Dermis microvascular lymphatic vessel endothelial cell (primary cell): ENCODE measurements at regions not wholly inside any gene's neighbourhood (a gene's known extent, or its start where the extent isn't known, plus 50 kb on each side); places are given as distances from the start of the nearest gene placed in this dataset.

Experiments
- DNase-seq, 2 donors: peaks; one replicate each; pipeline versions ENCODE4 v3.0.0 to v3.0.0-alpha.2; 2010; ENCODE audit warnings: low read depth in 2 of 2

DNA sequence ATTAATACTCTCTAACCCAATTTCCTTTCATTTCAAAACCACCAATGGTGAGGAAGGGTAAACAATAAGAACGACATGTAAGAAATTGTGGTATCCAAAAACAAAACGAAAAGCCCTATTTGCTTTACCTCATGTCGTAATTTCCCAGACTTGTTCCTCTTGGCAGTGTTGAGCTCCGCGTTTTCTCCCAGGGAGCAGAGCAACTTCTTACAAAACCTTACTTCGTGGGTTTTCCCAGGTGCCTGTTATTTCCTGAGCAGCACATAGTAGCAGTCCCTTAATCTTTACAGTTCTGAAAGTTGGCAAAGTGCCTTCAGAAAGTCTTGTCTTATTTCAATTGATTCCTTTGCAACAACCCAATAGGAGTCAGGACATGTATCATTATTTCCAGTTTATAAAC, 207.9 kb upstream of the MARCKS start:
- DNase-seq, result no peak

DNA sequence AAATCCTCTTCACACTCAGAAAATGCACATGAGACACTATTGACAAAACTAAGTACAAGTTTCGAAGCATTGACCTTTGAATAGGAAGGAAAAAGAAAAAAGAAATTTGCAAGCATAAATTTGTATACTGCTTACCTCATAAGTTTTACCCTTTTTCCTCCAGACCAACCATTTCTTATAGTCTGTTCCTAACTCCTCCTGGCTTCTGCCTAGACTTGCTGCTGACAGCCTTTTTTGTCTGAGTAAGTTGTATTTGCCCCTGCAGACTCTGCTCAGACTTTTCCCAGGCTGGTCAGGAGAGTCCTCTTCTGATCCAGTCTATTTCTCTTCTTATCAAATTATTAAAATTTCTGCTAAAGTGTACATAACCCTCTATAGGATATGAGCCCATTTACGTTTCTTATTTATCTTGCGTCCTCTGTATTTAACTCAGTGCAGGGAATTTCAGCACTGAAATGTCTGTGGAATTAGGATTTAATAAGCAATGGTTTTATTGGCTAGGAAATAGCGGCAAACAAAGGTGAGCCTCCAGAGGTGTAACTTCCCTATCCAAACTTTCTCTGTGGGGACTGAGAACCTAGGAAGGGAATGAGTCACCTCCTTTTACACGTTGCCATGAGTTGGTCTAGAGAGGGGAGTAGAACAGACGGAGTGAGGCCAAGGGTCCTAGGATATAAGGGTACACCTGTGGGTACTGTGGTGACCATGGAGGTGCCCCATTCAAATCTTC, 207.1 kb upstream of the MARCKS start:
- no peak for DNase-seq

- DNase-seq, result no peak
Measured at GRCh38 chr6:113650610-113650979, 206.6 kb upstream of the MARCKS start.

DNA sequence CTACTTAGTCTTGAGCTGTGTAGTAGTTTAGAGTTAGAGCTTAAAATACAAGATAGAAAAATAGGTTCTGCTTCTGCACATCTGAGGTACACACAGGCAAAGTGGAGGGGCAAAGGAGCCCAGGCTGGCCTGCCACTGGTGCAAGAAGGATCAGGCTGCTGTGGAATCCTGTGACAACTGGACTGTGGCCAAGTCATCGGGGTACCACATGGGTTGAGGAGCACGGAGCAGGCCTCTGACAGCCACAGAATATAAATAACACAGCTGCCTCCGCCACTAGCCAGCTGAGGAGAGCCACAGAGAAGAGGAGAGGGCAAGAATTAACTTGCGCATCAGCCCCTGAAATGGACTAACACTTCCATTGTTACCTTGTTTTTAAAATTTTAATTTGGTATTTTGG, 206.0 kb upstream of the MARCKS start:
- DNase-seq, result no peak

- no peak for DNase-seq
Measured at GRCh38 chr6:113651920-113652319, 205.2 kb upstream of the MARCKS start.

DNA sequence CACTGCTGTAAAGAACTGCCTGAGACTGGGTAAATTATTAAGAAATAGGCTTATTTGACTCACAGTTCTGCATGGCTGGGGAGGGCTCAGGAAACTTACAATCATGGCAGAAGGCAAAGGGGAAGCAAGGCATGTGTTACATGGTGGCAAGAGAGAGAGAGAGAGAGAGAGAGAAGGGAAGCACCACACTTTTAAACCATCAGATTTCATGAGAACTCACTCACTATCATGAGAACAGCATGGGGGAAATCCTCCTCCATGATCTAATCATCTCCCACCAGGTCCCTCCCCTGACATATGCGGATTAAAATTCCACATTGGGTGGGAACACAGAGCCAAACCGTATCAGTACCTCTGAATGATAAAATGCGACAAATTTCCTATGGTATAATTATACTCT, 203.9 kb upstream of the MARCKS start:
- no peak for DNase-seq

GRCh38 chr6:113654396-113654795, 202.7 kb upstream of the MARCKS start:
- peak in 1 of 2 donors; percentile 74 for DNase-seq

GRCh38 chr6:113655761-113656160, 201.4 kb upstream of the MARCKS start:
- no peak for DNase-seq

- no peak for DNase-seq
Measured at GRCh38 chr6:113659762-113660404, 197.3 kb upstream of the MARCKS start.

DNA sequence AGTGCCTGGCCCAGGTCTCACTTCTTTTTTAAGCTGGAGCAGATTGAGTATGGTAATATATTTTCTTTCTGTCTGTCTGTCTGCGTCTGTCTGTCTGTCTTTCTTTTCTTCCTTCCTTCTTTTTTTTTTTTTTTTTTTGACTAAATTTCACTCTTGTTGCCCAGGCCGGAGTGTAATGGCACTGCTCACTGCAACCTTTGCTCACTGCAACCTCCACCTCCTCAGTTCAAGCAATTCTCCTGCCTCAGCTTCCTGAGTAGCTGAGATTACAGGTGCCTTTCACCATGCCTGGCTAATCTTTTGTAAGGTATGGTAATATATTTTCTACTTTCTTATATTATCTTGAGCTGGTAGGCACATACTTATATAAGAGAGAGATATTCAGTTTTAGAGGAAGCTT, 196.3 kb upstream of the MARCKS start:
- DNase-seq, result no peak

- DNase-seq, result peak; percentile 33 to 57
Measured at GRCh38 chr6:113662093-113662665, 195.0 kb upstream of the MARCKS start.

- DNase-seq, result no peak
Measured at GRCh38 chr6:113662688-113663333, 194.3 kb upstream of the MARCKS start.

DNA sequence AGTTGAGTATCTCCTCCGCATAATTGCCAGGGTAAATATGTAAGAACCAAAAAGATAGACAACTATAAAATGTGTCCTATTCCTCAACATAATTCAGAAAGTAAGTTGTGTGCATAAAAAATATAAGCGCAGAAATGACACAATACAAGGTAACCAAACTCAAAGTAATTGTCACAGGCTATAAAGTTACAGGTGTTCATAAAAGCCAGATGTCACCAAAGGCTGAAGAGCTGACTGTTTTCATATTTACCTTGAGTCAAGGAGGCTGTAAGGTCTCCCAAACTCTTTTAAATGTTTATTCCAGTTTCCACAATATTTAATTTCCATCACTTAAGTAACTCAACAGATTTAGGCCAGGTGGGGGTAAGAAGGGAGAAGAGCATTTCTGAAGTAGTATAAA, 192.2 kb upstream of the MARCKS start:
- DNase-seq, result no peak

- DNase-seq, result peak in 1 of 2 donors; percentile 29
Measured at GRCh38 chr6:113668641-113669408, 188.3 kb upstream of the MARCKS start.

GRCh38 chr6:113669606-113670005, 187.5 kb upstream of the MARCKS start:
- DNase-seq, result no peak

DNA sequence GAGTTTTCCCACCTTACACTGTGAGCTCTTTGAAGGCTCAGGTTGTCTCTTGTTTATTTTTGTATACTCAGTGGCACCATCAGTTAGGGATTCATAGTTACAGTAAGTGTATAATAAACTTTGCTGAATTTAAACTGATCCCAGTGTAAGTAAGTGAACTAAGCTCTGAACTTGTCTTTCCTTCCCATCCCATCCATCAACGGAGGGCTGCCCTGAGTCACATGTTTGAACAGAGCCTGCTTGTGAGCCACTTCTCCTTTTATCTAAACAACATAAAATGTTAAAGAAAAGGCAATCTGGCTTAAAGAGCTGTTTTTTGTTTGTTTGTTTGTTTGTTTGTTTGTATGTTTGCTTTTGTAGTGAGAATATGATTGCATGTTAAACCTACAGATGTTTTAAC, 185.7 kb upstream of the MARCKS start:
- DNase-seq, result no peak

DNA sequence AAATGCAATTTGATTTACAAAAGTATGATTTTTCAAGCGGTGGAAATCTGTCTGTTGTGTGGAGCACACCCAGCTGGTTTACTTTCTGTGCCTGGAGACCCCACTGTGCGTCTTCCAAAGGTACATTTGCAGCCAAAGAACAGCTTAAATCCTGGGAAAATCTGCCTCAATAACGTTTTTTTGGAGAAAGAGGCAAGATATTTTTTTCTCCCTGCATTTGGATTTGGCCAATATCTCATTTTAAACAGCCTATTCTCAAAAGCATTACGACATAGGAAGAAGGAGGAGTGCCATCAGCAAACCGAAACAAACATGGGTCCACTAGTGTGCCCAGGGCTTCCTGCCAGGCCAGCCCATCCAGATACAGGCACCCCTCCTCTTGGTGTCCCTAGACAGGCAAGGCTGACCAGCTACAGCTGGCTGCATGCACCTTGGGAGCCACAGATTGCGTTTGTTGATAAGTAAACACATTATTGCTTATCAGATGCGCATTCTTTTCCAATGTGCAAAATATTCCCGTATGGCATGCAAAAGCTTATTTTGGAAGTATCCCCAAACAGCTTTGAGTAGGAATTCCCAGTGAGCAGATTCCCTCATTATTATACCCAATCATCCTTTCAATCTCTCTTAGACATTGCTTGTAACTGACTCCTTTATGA, 184.5 kb upstream of the MARCKS start:
- DNase-seq, result peak; percentile 24 to 26

DNA sequence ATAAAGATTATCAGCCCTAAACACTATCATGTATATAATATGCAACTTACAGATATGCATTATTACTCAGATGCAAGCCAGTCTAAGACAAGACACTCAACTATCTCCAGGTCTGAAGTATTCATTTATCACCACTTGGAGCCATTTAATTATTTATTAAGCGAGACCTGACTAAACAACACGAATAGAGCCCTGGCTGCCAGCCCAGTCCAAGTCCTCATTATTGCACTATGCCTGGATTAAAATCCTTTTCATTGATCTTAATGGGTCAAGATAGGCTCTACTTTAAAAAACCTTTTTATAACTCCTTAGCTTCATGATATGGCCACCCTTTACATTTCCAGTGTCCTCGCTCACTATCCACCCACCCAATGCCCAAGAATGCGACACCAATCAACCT, 183.1 kb upstream of the MARCKS start:
- peak in 1 of 2 donors; percentile 9 for DNase-seq

DNA sequence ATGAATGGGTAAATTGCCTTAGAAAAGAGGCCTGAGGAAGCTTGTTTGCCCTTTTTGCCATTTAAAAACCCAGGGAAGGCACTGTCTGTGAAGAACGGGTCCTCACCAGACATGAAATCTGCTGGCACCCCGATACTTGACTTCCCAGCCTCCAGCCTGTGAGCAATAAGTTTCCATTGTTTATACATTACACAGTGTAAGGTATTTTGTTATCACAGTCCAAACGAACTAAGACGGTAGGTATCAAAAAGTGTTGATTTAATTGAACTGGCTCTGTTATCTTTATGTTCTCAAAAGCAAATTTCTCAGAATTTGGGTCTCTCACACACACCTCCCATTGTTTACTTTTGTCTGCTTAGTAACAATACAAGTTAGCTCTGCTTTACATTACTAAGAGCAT, 181.1 kb upstream of the MARCKS start:
- DNase-seq, result no peak

DNA sequence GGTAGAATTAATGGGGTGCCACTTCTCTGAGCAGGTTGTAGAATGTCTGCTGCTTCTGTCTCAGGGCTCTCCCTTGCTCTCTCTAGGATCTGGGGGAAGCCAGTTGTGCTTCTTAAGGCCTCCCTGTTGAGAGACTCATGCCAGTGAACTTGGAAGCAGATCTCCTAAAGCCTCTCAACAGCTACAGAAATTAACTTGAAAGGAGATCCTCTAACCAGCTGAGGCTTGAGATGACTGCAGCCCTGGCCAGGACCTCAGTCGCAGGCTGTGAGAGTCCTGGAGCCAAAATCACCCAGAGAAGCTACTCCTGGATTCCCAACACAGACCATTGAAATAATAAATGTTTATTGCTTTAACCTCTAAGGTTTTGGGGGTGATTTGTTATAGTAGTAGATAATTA, 180.2 kb upstream of the MARCKS start:
- no peak for DNase-seq

DNA sequence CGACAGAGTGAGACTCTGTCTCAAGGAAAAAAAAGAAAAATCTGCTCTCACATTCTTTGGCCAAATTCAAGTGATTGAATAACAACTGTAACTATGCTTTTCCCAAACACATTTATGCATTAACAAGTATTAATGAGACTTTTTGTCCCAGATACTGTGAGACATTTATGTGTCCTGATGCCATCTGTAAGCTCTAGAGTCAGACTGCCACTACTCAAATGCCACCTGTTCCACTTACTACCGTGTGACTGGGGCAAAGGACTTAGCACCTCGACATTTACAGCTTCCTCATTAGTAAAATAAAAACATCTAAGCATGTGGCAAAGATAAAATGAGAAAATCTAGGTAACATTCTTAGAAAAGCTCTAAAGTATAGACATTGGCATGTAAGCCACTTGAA, 178.1 kb upstream of the MARCKS start:
- DNase-seq, result no peak
